ENCODE measurements at regions not wholly inside any gene's neighbourhood (a gene's known extent, or its start where the extent isn't known, plus 50 kb on each side); places are given as distances from the start of the nearest gene placed in this dataset.

DNA sequence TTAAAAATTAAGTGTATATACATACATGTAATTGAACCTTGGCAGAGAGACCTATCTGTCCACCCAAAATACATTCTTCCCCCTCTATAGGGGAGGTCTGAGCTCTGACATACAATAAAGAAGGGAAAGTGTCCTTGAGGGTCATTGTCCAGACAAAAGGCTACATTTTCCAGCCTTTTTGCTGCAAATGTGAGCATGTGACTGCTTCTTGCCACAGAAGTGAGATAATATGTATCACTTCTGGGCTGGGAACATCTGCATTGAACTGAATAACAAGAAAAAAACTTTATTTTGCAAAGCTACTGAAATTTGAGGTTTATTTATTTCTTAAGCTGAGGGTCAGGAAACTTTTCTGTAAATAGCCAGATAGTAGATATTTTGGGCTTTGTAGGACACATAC lies 131.3 kb downstream of the TBC1D30 start:
- Histone ChIP-seq H2BK20ac (ENCODE audit: low read depth, low read length, poor library complexity, severe bottlenecking) (no peak overlapping the region), H2AFZ (ENCODE audit: low read length) (no peak overlapping the region), H2BK15ac (ENCODE audit: low read depth, low read length) (no peak overlapping the region), H2BK12ac (ENCODE audit: insufficient read length, low read depth, low read length) (no peak overlapping the region), H3K4me1 (ENCODE audit: insufficient read depth, low read length) (peaks cover 2% of the 10 kb centered on the region; the same call in 1 of the 2 replicates), H4K20me1 (ENCODE audit: control insufficient read depth, insufficient read depth, insufficient read length) (no peaks in the 10 kb centered on the region), H3K4me2 (ENCODE audit: insufficient read depth, insufficient read length, low read length) (no peak overlapping the region), H4K5ac (ENCODE audit: insufficient read length, low read depth, low read length) (no peak overlapping the region), H3K14ac (ENCODE audit: insufficient read depth, low read length) (no peak overlapping the region), H3K23me2 (ENCODE audit: insufficient read length, low read depth, low read length, poor library complexity, severe bottlenecking) (no peaks in the 10 kb centered on the region), H3K9ac (ENCODE audit: extremely low read depth, insufficient read length, low read length) (no peak overlapping the region), H2BK5ac (ENCODE audit: insufficient read length, low read length) (no peak overlapping the region), H4K91ac (ENCODE audit: insufficient read length, low read depth, low read length) (no peak overlapping the region), H3T11ph (ENCODE audit: low read length) (no peak overlapping the region), H3K79me2 (ENCODE audit: insufficient read depth, low read length) (no peaks in the 10 kb centered on the region), H4K8ac (replicated peaks; ENCODE audit: insufficient read length, low read depth, low read length) (no peak overlapping the region), H2BK120ac (ENCODE audit: low read depth, low read length, poor library complexity, severe bottlenecking) (no peak overlapping the region), H3K9me3 (ENCODE audit: control insufficient read depth, low read depth, low read length) (no peaks in the 10 kb centered on the region), H2AK5ac (ENCODE audit: insufficient read length, low read length) (no peak overlapping the region), H3K27me3 (ENCODE audit: insufficient read depth, low read length) (no peaks in the 10 kb centered on the region), H3K4ac (ENCODE audit: low read depth, low read length) (no peak overlapping the region), H3K79me1 (ENCODE audit: insufficient read depth, low read depth, low read length, poor library complexity, severe bottlenecking) (no peaks in the 10 kb centered on the region), H3K56ac (ENCODE audit: insufficient read length, low read depth, low read length) (no peak overlapping the region), H3K18ac (ENCODE audit: insufficient read length, low read depth, low read length) (no peak overlapping the region), H3K27ac (ENCODE audit: insufficient read length, low read depth, low read length) (no peak overlapping the region), H3K23ac (ENCODE audit: insufficient read length, low read depth, low read length) (no peak overlapping the region)
- H3K4me3 Mint-ChIP-seq, result no peak overlapping the region
- H3K27me3 Mint-ChIP-seq (ENCODE audit: low read depth), result no peaks in the 10 kb centered on the region
- no peak for DNase-seq
- H3K36me3 Mint-ChIP-seq (ENCODE audit: insufficient read depth in 1 of 3, low read depth in 3 of 3), result no peaks in the 10 kb centered on the region
- TF ChIP-seq, protein P1, sequence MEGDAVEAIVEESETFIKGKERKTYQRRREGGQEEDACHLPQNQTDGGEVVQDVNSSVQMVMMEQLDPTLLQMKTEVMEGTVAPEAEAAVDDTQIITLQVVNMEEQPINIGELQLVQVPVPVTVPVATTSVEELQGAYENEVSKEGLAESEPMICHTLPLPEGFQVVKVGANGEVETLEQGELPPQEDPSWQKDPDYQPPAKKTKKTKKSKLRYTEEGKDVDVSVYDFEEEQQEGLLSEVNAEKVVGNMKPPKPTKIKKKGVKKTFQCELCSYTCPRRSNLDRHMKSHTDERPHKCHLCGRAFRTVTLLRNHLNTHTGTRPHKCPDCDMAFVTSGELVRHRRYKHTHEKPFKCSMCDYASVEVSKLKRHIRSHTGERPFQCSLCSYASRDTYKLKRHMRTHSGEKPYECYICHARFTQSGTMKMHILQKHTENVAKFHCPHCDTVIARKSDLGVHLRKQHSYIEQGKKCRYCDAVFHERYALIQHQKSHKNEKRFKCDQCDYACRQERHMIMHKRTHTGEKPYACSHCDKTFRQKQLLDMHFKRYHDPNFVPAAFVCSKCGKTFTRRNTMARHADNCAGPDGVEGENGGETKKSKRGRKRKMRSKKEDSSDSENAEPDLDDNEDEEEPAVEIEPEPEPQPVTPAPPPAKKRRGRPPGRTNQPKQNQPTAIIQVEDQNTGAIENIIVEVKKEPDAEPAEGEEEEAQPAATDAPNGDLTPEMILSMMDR (conservative IDR thresholded peaks at IDR 0.05), result no peak
- H3K4me1 Mint-ChIP-seq, result peaks cover 10 to 12% of the 10 kb centered on the region in 2 experiments
- no peak overlapping the region for H3K27ac Mint-ChIP-seq
- no peaks in the 10 kb centered on the region for H3K9me3 Mint-ChIP-seq
